ENCODE measurements at regions not wholly inside any gene's neighbourhood (a gene's known extent, or its start where the extent isn't known, plus 50 kb on each side); places are given as distances from the start of the nearest gene placed in this dataset.
A peak's percentile ranks its signal among the peaks of the same experiment; 100 is the strongest.

DNA sequence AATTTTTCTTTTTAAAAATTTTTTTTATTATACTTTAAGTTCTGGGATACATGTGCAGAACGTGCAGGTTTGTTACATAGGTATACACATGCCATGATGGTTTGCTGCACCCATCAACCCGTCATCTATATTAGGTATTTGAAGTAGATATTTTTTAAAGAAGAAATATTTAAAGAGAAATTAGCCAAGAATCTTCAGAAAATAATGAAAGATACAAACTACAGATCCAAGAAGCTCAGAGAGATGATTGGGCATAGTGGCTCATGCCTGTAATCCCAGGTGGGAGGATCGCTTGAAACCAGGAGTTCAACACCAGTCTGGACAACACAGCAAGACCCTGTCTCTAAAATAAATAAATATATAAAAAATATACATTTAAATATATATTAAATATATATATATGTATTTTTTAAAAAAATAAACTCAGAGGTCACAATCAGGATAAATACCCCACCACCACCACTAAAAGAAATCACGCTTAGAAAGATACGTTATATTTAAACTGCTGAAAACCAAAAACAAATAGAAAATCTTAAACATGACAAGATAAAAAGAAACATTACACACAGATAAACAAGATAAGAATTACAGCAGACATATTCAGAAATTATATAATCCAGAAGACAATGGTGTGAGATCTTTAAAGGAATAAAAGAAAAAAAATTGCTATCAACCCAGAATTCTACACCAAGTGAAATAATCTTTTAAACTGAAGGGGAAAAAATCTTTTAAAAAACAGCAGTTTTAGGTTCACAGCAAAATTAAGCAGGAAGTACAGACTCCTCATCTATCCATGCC is 57.5 kb downstream of the CSF2 start:
- no peak for TF ChIP-seq CTCF (IDR thresholded peaks at IDR 0.05; ENCODE audit: unreplicated experiment)
- Mint-ChIP-seq H3K4me3 (ENCODE audit: unreplicated experiment) (no peak overlapping the region), H3K36me3 (ENCODE audit: low read depth, unreplicated experiment) (no peaks in the 10 kb centered on the region), H3K4me1 (ENCODE audit: unreplicated experiment) (no peaks in the 10 kb centered on the region), H3K27ac (ENCODE audit: unreplicated experiment) (no peak overlapping the region), H3K27me3 (ENCODE audit: unreplicated experiment) (no peaks in the 10 kb centered on the region), H3K9me3 (ENCODE audit: unreplicated experiment) (no peaks in the 10 kb centered on the region)
- DNase-seq (ENCODE audit: low spot score) = no peak

DNA sequence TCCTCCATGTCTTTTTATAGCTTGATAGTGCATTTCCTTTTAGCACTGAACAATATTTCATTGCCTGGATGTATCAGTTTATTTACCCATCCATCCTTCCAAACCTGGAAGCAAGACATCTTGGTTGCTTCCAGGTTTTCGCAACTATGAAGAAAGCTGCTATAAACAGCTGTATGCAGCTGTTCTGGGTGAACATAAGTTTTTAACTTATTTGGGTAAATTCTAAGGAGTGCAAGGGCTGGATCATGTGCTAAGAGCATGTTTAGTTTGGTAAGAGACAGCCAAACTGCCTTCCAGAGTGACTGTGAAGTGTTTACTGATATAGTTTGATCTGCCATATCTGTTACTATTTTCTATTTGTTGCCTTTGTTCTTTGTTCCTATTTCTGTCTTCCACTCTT is 58.5 kb downstream of the CSF2 start:
- Mint-ChIP-seq H3K27ac (ENCODE audit: unreplicated experiment) (no peak overlapping the region), H3K4me3 (ENCODE audit: unreplicated experiment) (no peak overlapping the region), H3K36me3 (ENCODE audit: low read depth, unreplicated experiment) (no peaks in the 10 kb centered on the region), H3K9me3 (ENCODE audit: unreplicated experiment) (no peaks in the 10 kb centered on the region), H3K27me3 (ENCODE audit: unreplicated experiment) (no peaks in the 10 kb centered on the region), H3K4me1 (ENCODE audit: unreplicated experiment) (no peaks in the 10 kb centered on the region)
- no peak for DNase-seq (ENCODE audit: low spot score)
- TF ChIP-seq CTCF (IDR thresholded peaks at IDR 0.05; ENCODE audit: unreplicated experiment) = no peak

DNA sequence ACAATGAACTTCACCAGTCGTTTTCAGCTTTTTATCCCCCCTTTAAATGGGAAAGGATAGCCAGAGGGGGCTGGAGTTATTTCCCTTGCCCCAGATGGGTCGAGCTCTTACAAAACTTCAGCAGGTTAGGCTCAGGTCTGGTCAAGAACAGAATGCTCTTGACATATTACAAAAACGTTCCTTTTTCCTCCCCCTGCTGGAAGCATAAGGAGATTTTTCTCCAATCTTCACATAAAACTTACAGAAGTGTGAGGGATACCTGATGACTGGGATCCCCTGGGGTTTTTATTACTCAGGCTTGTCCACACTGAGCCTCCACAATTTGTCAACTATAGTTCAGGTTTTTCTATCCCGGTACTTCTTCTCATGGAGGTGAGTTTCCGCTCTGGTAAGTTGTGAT is 60.8 kb downstream of the CSF2 start:
- no peak overlapping the region for H3K27ac Mint-ChIP-seq (ENCODE audit: unreplicated experiment)
- H3K9me3 Mint-ChIP-seq (ENCODE audit: unreplicated experiment) = no peaks in the 10 kb centered on the region
- no peaks in the 10 kb centered on the region for H3K4me1 Mint-ChIP-seq (ENCODE audit: unreplicated experiment)
- H3K36me3 Mint-ChIP-seq (ENCODE audit: low read depth, unreplicated experiment) = no peaks in the 10 kb centered on the region
- H3K27me3 Mint-ChIP-seq (ENCODE audit: unreplicated experiment) = no peaks in the 10 kb centered on the region
- no peak overlapping the region for H3K4me3 Mint-ChIP-seq (ENCODE audit: unreplicated experiment)
- peak; percentile 57 for TF ChIP-seq CTCF (IDR thresholded peaks at IDR 0.05; ENCODE audit: unreplicated experiment)
- DNase-seq (ENCODE audit: low spot score) = no peak

DNA sequence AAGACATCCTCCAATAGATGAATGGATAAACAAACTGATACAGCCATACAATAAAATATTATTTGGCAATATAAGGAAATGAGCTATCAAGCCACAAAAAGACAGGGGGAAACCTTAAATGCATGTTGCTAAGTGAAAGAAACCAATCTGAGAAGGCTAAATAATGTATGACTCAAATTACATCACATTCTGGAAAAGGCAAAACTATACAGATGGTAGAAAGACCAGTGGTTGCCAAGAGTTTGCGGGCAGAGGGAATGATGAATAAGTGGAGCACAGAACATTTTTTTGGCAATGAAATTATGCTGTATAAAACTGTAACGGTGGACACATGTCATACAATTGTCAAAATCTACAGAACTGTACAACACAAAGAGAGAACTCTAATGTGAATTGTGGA is 63.3 kb downstream of the CSF2 start:
- no peak for DNase-seq (ENCODE audit: low spot score)
- Mint-ChIP-seq H3K27me3 (ENCODE audit: unreplicated experiment) (peaks cover 1% of the 10 kb centered on the region), H3K4me3 (ENCODE audit: unreplicated experiment) (no peak overlapping the region), H3K27ac (ENCODE audit: unreplicated experiment) (no peak overlapping the region), H3K36me3 (ENCODE audit: low read depth, unreplicated experiment) (no peaks in the 10 kb centered on the region), H3K9me3 (ENCODE audit: unreplicated experiment) (no peaks in the 10 kb centered on the region), H3K4me1 (ENCODE audit: unreplicated experiment) (no peaks in the 10 kb centered on the region)
- TF ChIP-seq CTCF (IDR thresholded peaks at IDR 0.05; ENCODE audit: unreplicated experiment) = no peak

DNA sequence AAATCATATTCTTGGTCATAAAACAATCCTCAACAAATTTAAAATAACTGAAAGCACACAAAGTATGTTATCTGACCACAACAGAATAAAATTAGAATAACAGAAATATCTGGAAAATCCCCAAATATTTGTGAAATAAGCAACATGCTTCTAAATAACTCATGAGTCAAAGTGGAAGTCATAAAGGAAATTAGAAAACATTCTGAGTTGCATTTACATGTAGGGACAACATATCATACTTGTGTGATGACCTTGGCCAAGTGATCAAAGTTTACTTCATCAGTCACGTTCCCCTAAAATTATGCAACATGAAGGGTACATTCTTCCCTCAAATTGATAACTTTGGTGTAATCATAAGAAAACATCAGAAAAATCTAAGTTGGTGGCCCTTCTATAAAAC is 64.7 kb downstream of the CSF2 start:
- Mint-ChIP-seq H3K36me3 (ENCODE audit: low read depth, unreplicated experiment) (no peaks in the 10 kb centered on the region), H3K27me3 (ENCODE audit: unreplicated experiment) (peaks cover 1% of the 10 kb centered on the region), H3K4me1 (ENCODE audit: unreplicated experiment) (no peaks in the 10 kb centered on the region), H3K4me3 (ENCODE audit: unreplicated experiment) (no peak overlapping the region), H3K27ac (ENCODE audit: unreplicated experiment) (no peak overlapping the region), H3K9me3 (ENCODE audit: unreplicated experiment) (no peaks in the 10 kb centered on the region)
- TF ChIP-seq CTCF (IDR thresholded peaks at IDR 0.05; ENCODE audit: unreplicated experiment) = no peak
- DNase-seq (ENCODE audit: low spot score) = no peak
